ENCODE measurements at regions not wholly inside any gene's neighbourhood (a gene's known extent, or its start where the extent isn't known, plus 50 kb on each side); places are given as distances from the start of the nearest gene placed in this dataset.

GRCh38 chr4:26069218-26069617 is 155.2 kb downstream of the SMIM20 start:
- Histone ChIP-seq H2BK15ac (replicated peaks; ENCODE audit: low read depth) (no peak overlapping the region), H3K4me3 (ENCODE audit: low read length) (no peak overlapping the region), H3K9ac (ENCODE audit: low read length) (no peak overlapping the region), H2AK5ac (ENCODE audit: low read length) (no peak overlapping the region), H2BK5ac (ENCODE audit: low read length) (no peak overlapping the region), H4K8ac (ENCODE audit: low read depth, low read length) (no peak overlapping the region), H3K18ac (ENCODE audit: low read length) (no peak overlapping the region), H3K27ac (ENCODE audit: low read depth, low read length) (no peak overlapping the region), H3K27me3 (ENCODE audit: insufficient read depth, low read length, poor library complexity) (no peaks in the 10 kb centered on the region), H2BK120ac (ENCODE audit: low read depth, low read length) (no peak overlapping the region), H3K79me1 (ENCODE audit: low read length) (no peaks in the 10 kb centered on the region), H3K36me3 (ENCODE audit: control insufficient read depth, insufficient read depth, low read length) (no peaks in the 10 kb centered on the region), H3K4ac (ENCODE audit: low read depth, low read length) (no peak overlapping the region), H4K5ac (ENCODE audit: low read length) (no peak overlapping the region), H3K23ac (ENCODE audit: low read length) (no peak overlapping the region), H3K4me1 (ENCODE audit: control insufficient read depth, low read depth, low read length) (no peaks in the 10 kb centered on the region), H3K56ac (ENCODE audit: low read length) (no peak overlapping the region), H3K4me2 (ENCODE audit: low read length) (no peak overlapping the region), H3K79me2 (ENCODE audit: control insufficient read depth, insufficient read depth, low read length) (no peaks in the 10 kb centered on the region)
- peak; percentile 81 for DNase-seq
- no CpG with 5 or more reads among the region's 4 CpGs for WGBS (ENCODE audit: extremely low coverage, insufficient coverage, low lambda C conversion rate)

DNA sequence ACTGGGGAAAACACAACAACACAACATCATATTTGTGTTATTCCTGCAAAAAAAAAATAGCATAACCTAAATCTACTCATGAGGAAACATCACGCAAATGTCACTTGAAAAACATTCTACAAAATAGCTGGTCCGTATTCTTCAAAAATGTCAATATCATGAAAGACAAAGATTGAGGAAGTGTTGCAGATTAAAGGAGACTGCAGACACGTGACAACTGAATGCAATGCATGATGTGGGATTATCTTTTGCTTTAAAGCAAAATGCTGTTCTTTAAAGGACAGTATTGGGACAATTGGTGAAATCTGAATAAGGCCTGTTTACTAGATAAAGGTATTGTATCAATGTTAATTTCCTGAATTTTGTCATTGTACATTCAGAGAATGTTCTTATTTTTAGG is 157.7 kb downstream of the SMIM20 start:
- no peak overlapping the region for H3K56ac ChIP-seq (ENCODE audit: low read length)
- H3K79me1 ChIP-seq (ENCODE audit: low read length): no peaks in the 10 kb centered on the region
- H2BK120ac ChIP-seq (ENCODE audit: low read depth, low read length): no peak overlapping the region
- no peak overlapping the region for H3K18ac ChIP-seq (ENCODE audit: low read length)
- no peak overlapping the region for H3K4ac ChIP-seq (ENCODE audit: low read depth, low read length)
- no peaks in the 10 kb centered on the region for H3K79me2 ChIP-seq (ENCODE audit: control insufficient read depth, insufficient read depth, low read length)
- no peak overlapping the region for H4K8ac ChIP-seq (ENCODE audit: low read depth, low read length)
- H3K27ac ChIP-seq (ENCODE audit: low read depth, low read length): no peak overlapping the region
- no CpG with 5 or more reads among the region's 3 CpGs for WGBS (ENCODE audit: extremely low coverage, insufficient coverage, low lambda C conversion rate)
- no peak overlapping the region for H3K4me3 ChIP-seq (ENCODE audit: low read length)
- no peaks in the 10 kb centered on the region for H3K36me3 ChIP-seq (ENCODE audit: control insufficient read depth, insufficient read depth, low read length)
- no peak overlapping the region for H3K4me2 ChIP-seq (ENCODE audit: low read length)
- no peak overlapping the region for H3K9ac ChIP-seq (ENCODE audit: low read length)
- H3K23ac ChIP-seq (ENCODE audit: low read length): no peak overlapping the region
- no peak overlapping the region for H2AK5ac ChIP-seq (ENCODE audit: low read length)
- H3K27me3 ChIP-seq (ENCODE audit: insufficient read depth, low read length, poor library complexity): no peaks in the 10 kb centered on the region
- no peak overlapping the region for H4K5ac ChIP-seq (ENCODE audit: low read length)
- DNase-seq: no peak
- H2BK5ac ChIP-seq (ENCODE audit: low read length): no peak overlapping the region
- no peaks in the 10 kb centered on the region for H3K4me1 ChIP-seq (ENCODE audit: control insufficient read depth, low read depth, low read length)
- H2BK15ac ChIP-seq (replicated peaks; ENCODE audit: low read depth): no peak overlapping the region

DNA sequence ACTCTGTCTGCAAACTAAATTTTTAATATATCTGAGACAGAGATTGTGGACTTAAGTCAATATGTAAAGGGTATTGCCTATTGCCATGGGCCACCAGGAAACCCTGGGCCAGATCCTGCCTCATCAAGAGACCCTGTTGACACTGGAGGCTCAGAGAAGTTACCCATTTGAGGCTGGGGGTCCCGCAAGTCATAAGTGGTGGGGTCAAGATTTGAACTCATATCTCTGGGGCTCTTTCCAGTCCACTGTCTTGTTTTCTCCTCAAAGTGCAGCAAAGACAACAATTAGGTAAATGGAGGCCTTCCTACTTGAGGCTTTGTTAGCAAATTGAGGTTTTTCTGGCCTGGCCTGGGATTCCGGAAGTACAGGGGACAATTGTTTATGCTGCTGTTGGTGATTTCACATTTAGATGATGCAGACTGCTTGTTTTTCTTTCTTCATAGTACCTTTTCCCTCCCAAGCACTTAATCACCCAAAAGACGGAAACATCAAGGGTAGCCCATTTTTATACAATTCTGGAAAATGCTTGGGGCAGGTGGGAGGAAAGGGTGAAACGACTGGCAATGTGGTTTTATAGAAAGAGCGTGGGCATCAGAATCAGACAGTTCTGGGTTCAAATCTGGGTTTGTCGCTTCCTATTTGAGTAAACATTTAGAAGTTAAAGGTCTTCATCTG is 160.0 kb downstream of the SMIM20 start:
- H3K79me2 ChIP-seq (ENCODE audit: control insufficient read depth, insufficient read depth, low read length): no peaks in the 10 kb centered on the region
- H3K56ac ChIP-seq (ENCODE audit: low read length): no peak overlapping the region
- no peak overlapping the region for H3K4me2 ChIP-seq (ENCODE audit: low read length)
- no peak overlapping the region for H2BK5ac ChIP-seq (ENCODE audit: low read length)
- no peaks in the 10 kb centered on the region for H3K4me1 ChIP-seq (ENCODE audit: control insufficient read depth, low read depth, low read length)
- no peak overlapping the region for H3K9ac ChIP-seq (ENCODE audit: low read length)
- WGBS (ENCODE audit: extremely low coverage, insufficient coverage, low lambda C conversion rate): no CpG with 5 or more reads among the region's 6 CpGs
- H2BK120ac ChIP-seq (ENCODE audit: low read depth, low read length): no peak overlapping the region
- no peaks in the 10 kb centered on the region for H3K36me3 ChIP-seq (ENCODE audit: control insufficient read depth, insufficient read depth, low read length)
- no peak overlapping the region for H3K18ac ChIP-seq (ENCODE audit: low read length)
- no peak overlapping the region for H3K27ac ChIP-seq (ENCODE audit: low read depth, low read length)
- DNase-seq: no peak
- no peak overlapping the region for H2BK15ac ChIP-seq (replicated peaks; ENCODE audit: low read depth)
- no peak overlapping the region for H3K4ac ChIP-seq (ENCODE audit: low read depth, low read length)
- no peaks in the 10 kb centered on the region for H3K79me1 ChIP-seq (ENCODE audit: low read length)
- H3K27me3 ChIP-seq (ENCODE audit: insufficient read depth, low read length, poor library complexity): no peaks in the 10 kb centered on the region
- no peak overlapping the region for H4K8ac ChIP-seq (ENCODE audit: low read depth, low read length)
- no peak overlapping the region for H3K23ac ChIP-seq (ENCODE audit: low read length)
- H2AK5ac ChIP-seq (ENCODE audit: low read length): no peak overlapping the region
- no peak overlapping the region for H3K4me3 ChIP-seq (ENCODE audit: low read length)
- H4K5ac ChIP-seq (ENCODE audit: low read length): no peak overlapping the region

GRCh38 chr4:26074712-26075430 is 160.9 kb downstream of the SMIM20 start:
- 100% methylated on average over 1 of the region's 8 CpGs for WGBS (ENCODE audit: extremely low coverage, insufficient coverage, low lambda C conversion rate)
- no peaks in the 10 kb centered on the region for H3K36me3 ChIP-seq (ENCODE audit: control insufficient read depth, insufficient read depth, low read length)
- H3K56ac ChIP-seq (ENCODE audit: low read length): no peak overlapping the region
- no peak overlapping the region for H2AK5ac ChIP-seq (ENCODE audit: low read length)
- H2BK5ac ChIP-seq (ENCODE audit: low read length): no peak overlapping the region
- no peaks in the 10 kb centered on the region for H3K27me3 ChIP-seq (ENCODE audit: insufficient read depth, low read length, poor library complexity)
- no peak overlapping the region for H3K23ac ChIP-seq (ENCODE audit: low read length)
- no peak overlapping the region for H3K4ac ChIP-seq (ENCODE audit: low read depth, low read length)
- DNase-seq: peak; percentile 18
- H3K27ac ChIP-seq (ENCODE audit: low read depth, low read length): no peak overlapping the region
- no peaks in the 10 kb centered on the region for H3K79me2 ChIP-seq (ENCODE audit: control insufficient read depth, insufficient read depth, low read length)
- H3K9ac ChIP-seq (ENCODE audit: low read length): no peak overlapping the region
- H2BK120ac ChIP-seq (ENCODE audit: low read depth, low read length): no peak overlapping the region
- H3K79me1 ChIP-seq (ENCODE audit: low read length): no peaks in the 10 kb centered on the region
- no peak overlapping the region for H4K8ac ChIP-seq (ENCODE audit: low read depth, low read length)
- H2BK15ac ChIP-seq (replicated peaks; ENCODE audit: low read depth): no peak overlapping the region
- H3K4me1 ChIP-seq (ENCODE audit: control insufficient read depth, low read depth, low read length): no peaks in the 10 kb centered on the region
- H3K18ac ChIP-seq (ENCODE audit: low read length): no peak overlapping the region
- H4K5ac ChIP-seq (ENCODE audit: low read length): no peak overlapping the region
- H3K4me2 ChIP-seq (ENCODE audit: low read length): no peak overlapping the region
- H3K4me3 ChIP-seq (ENCODE audit: low read length): no peak overlapping the region

DNA sequence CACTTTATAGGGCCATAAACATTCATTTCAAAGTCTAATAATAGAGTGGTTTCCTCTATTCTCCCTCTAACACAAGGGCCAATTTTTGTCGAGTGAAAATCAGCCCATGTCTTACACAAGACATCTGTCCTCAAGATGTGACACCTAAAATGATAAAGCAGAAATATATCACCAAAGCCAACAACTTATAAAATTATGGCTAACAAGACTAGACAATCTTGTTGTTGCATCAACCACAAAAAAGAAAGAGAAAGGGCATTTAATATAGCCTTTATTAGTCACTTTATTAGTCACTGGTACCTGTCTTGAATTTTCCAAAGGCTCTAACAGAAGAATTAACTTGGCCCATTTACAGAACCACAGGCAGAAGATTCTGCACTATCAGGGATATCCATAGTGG is 161.6 kb downstream of the SMIM20 start:
- Histone ChIP-seq H4K5ac (ENCODE audit: low read length) (no peak overlapping the region), H3K9ac (ENCODE audit: low read length) (no peak overlapping the region), H3K36me3 (ENCODE audit: control insufficient read depth, insufficient read depth, low read length) (no peaks in the 10 kb centered on the region), H3K4me2 (ENCODE audit: low read length) (no peak overlapping the region), H2BK15ac (replicated peaks; ENCODE audit: low read depth) (no peak overlapping the region), H2AK5ac (ENCODE audit: low read length) (no peak overlapping the region), H3K4ac (ENCODE audit: low read depth, low read length) (no peak overlapping the region), H3K23ac (ENCODE audit: low read length) (no peak overlapping the region), H3K27me3 (ENCODE audit: insufficient read depth, low read length, poor library complexity) (no peaks in the 10 kb centered on the region), H2BK5ac (ENCODE audit: low read length) (no peak overlapping the region), H3K18ac (ENCODE audit: low read length) (no peak overlapping the region), H3K79me1 (ENCODE audit: low read length) (no peaks in the 10 kb centered on the region), H3K56ac (ENCODE audit: low read length) (no peak overlapping the region), H3K27ac (ENCODE audit: low read depth, low read length) (no peak overlapping the region), H3K4me3 (ENCODE audit: low read length) (no peak overlapping the region), H3K4me1 (ENCODE audit: control insufficient read depth, low read depth, low read length) (no peaks in the 10 kb centered on the region), H4K8ac (ENCODE audit: low read depth, low read length) (no peak overlapping the region), H2BK120ac (ENCODE audit: low read depth, low read length) (no peak overlapping the region), H3K79me2 (ENCODE audit: control insufficient read depth, insufficient read depth, low read length) (no peaks in the 10 kb centered on the region)
- no peak for DNase-seq
- no CpG with 5 or more reads among the region's 1 CpG for WGBS (ENCODE audit: extremely low coverage, insufficient coverage, low lambda C conversion rate)

All from mesendoderm (in vitro differentiated cells).